Calu3 (cell line): ENCODE measurements at regions not wholly inside any gene's neighbourhood (a gene's known extent, or its start where the extent isn't known, plus 50 kb on each side); places are given as distances from the start of the nearest gene placed in this dataset.

Experiments
- BruUV-seq: library from RNA; stranded (reverse); fragments of 400-500 nt; replicated peaks from 2 replicates; lab custom pipeline; 2021; lab: Mats Ljungman, UMichigan
- CTCF ChIA-PET: fragments of 300-600 bp; sonication (Branson Sonifier 250); formaldehyde crosslinking; loops from one replicate; lab custom pipeline; 2022; ENCODE audit warnings: antibody characterized with exemption; lab: Charles Lee
- DNase-seq: peaks from one replicate; pipeline ENCODE4 v3.0.0; 2022
- H3K27ac Mint-ChIP-seq: one replicate; pipeline ENCODE4 v1.8.0; 2022; ENCODE audit warnings: mixed read lengths; ENCODE audit not compliant: unreplicated experiment
- H3K27me3 Mint-ChIP-seq: one replicate; pipeline ENCODE4 v1.8.0; 2022; ENCODE audit warnings: mixed read lengths; ENCODE audit not compliant: unreplicated experiment
- H3K36me3 Mint-ChIP-seq: one replicate; pipeline ENCODE4 v1.8.0; 2022; ENCODE audit warnings: mild to moderate bottlenecking, moderate library complexity, mixed read lengths; ENCODE audit not compliant: insufficient read depth, unreplicated experiment
- H3K4me1 Mint-ChIP-seq: one replicate; pipeline ENCODE4 v1.8.0; 2022; ENCODE audit warnings: mild to moderate bottlenecking, low read depth, mixed read lengths; ENCODE audit not compliant: unreplicated experiment
- H3K4me3 Mint-ChIP-seq: one replicate; pipeline ENCODE4 v1.8.0; 2022; ENCODE audit warnings: mild to moderate bottlenecking, low read depth, moderate library complexity, mixed read lengths; ENCODE audit not compliant: unreplicated experiment
- H3K9me3 Mint-ChIP-seq: one replicate; pipeline ENCODE4 v1.8.0; 2022; ENCODE audit warnings: low read depth, mixed read lengths; ENCODE audit not compliant: unreplicated experiment
- CTCF ChIP-seq: fragments of 200-600 bp; IDR thresholded peaks from one replicate; pipeline ENCODE4 v1.8.0; 2022; ENCODE audit warnings: antibody characterized with exemption; ENCODE audit not compliant: unreplicated experiment
- intact Hi-C: fragments of 100-400 bp; cut with micrococcal nuclease; formaldehyde crosslinking; loops from one replicate; pipeline ENCODE4 v1.10.0; 2022; ENCODE audit not compliant: unreplicated experiment

GRCh38 chr2:30385327-30385726 is 61.7 kb upstream of the LCLAT1 start:
- no peaks in the 10 kb centered on the region for H3K4me1 Mint-ChIP-seq
- H3K9me3 Mint-ChIP-seq: no peaks in the 10 kb centered on the region
- no peak overlapping the region for H3K4me3 Mint-ChIP-seq
- no peaks in the 10 kb centered on the region for H3K36me3 Mint-ChIP-seq
- H3K27ac Mint-ChIP-seq: no peak overlapping the region
- CTCF ChIA-PET: interaction anchor here (0.6 kb wide), 1 partner anchor 174 kb away, joined by 5 read pairs; no protein-coding TSS in a partner anchor
- DNase-seq: peak; percentile 33
- peaks cover 65% of the 10 kb centered on the region for H3K27me3 Mint-ChIP-seq
- intact Hi-C loops: no loop called here
- no peak for TF ChIP-seq CTCF
- BruUV-seq: no TSS peak

GRCh38 chr2:30392097-30392496 is 54.9 kb upstream of the LCLAT1 start:
- CTCF ChIA-PET: no interaction called here
- DNase-seq: no peak
- TF ChIP-seq CTCF: no peak
- no peaks in the 10 kb centered on the region for H3K36me3 Mint-ChIP-seq
- no peak overlapping the region for H3K4me3 Mint-ChIP-seq
- no TSS peak for BruUV-seq
- H3K4me1 Mint-ChIP-seq: no peaks in the 10 kb centered on the region
- peaks cover 71% of the 10 kb centered on the region for H3K27me3 Mint-ChIP-seq
- H3K9me3 Mint-ChIP-seq: no peaks in the 10 kb centered on the region
- no peak overlapping the region for H3K27ac Mint-ChIP-seq
- intact Hi-C loops: no loop called here

GRCh38 chr2:30393510-30393909 is 53.5 kb upstream of the LCLAT1 start:
- no peak for DNase-seq
- H3K36me3 Mint-ChIP-seq: no peaks in the 10 kb centered on the region
- no peak overlapping the region for H3K4me3 Mint-ChIP-seq
- no peak for TF ChIP-seq CTCF
- no peaks in the 10 kb centered on the region for H3K4me1 Mint-ChIP-seq
- BruUV-seq: no TSS peak
- no peaks in the 10 kb centered on the region for H3K9me3 Mint-ChIP-seq
- CTCF ChIA-PET: no interaction called here
- intact Hi-C loops: no loop called here
- peaks cover 67% of the 10 kb centered on the region for H3K27me3 Mint-ChIP-seq
- H3K27ac Mint-ChIP-seq: no peak overlapping the region

- CTCF ChIA-PET: no interaction called here
- Mint-ChIP-seq H3K4me1 (no peaks in the 10 kb centered on the region), H3K27me3 (peaks cover 63% of the 10 kb centered on the region), H3K4me3 (no peak overlapping the region), H3K36me3 (no peaks in the 10 kb centered on the region), H3K27ac (no peak overlapping the region), H3K9me3 (no peaks in the 10 kb centered on the region)
- no peak for DNase-seq
- no TSS peak for BruUV-seq
- TF ChIP-seq CTCF: no peak
- intact Hi-C loops: no loop called here
Observed at GRCh38 chr2:30394096-30394495, 53.0 kb upstream of the LCLAT1 start.
